RWPE2 (cell line): ENCODE measurements at regions not wholly inside any gene's neighbourhood (a gene's known extent, or its start where the extent isn't known, plus 50 kb on each side); places are given as distances from the start of the nearest gene placed in this dataset.

Source experiments
- ATAC-seq: fragments of 200-7000 bp; cut with Tn5 transposase; 3 replicates; pipeline ENCODE4 v1.9.1; 2021; ENCODE audit warnings: low read depth
- DNase-seq: peaks from one replicate; pipeline ENCODE4 v3.0.0-alpha.2; 2020; ENCODE audit warnings: low spot score
- H3K27ac ChIP-seq: fragments of 450-650 bp; 2 replicates; pipeline ENCODE4 v1.5.1; 2017; ENCODE audit warnings: mild to moderate bottlenecking; ENCODE audit not compliant: poor library complexity, severe bottlenecking
- H3K27me3 ChIP-seq: fragments of 250-450 bp; sonication (Bioruptor Pico); 2 replicates; pipeline ENCODE4 v1.5.1; 2021; ENCODE audit warnings: mild to moderate bottlenecking, moderate library complexity; ENCODE audit not compliant: insufficient read depth, poor library complexity, severe bottlenecking
- H3K36me3 ChIP-seq: fragments of 250-450 bp; sonication (Bioruptor Pico); 2 replicates; pipeline ENCODE4 v1.5.1; 2020; ENCODE audit warnings: low read depth, mild to moderate bottlenecking, moderate library complexity
- H3K4me1 ChIP-seq: fragments of 250-450 bp; sonication (Bioruptor Pico); 2 replicates; pipeline ENCODE4 v1.5.1; 2021; ENCODE audit warnings: mild to moderate bottlenecking, moderate library complexity; ENCODE audit not compliant: insufficient read depth, poor library complexity, severe bottlenecking
- H3K4me3 ChIP-seq: fragments of 250-450 bp; sonication (Bioruptor Pico); 2 replicates; pipeline ENCODE4 v1.5.1; 2021; ENCODE audit warnings: mild to moderate bottlenecking, moderate library complexity; ENCODE audit not compliant: severe bottlenecking
- H3K9me3 ChIP-seq: fragments of 250-450 bp; sonication (Bioruptor Pico); 2 replicates; pipeline ENCODE4 v1.5.1; 2021; ENCODE audit warnings: mild to moderate bottlenecking, moderate library complexity; ENCODE audit not compliant: severe bottlenecking
- TF ChIP-seq, protein P1 (sequence below): fragments of 450-650 bp; IDR thresholded peaks from one replicate; pipeline ENCODE4 v1.5.1; 2017; ENCODE audit warnings: mild to moderate bottlenecking, moderate library complexity; ENCODE audit not compliant: poor library complexity, severe bottlenecking

DNA sequence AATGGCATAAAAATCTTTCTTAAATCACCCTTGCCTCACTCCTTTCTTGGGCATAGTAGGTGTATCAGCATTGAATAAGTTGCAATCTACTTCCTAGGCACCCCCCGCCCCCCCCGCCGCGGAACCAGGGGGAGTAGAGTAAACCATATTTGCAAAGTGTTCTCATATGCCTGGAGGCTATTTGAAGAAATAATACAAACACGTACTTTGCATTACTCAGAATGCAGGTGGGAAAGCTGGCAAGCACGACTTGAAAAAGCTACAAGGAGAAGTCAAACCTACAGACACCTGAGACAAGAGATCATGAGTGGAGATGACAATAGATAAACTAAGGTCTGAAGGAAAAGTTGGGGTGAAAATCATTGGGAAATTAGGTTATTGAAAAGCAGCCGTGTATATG lies 65.6 kb downstream of the POM121L12 start:
- TF ChIP-seq, protein P1, sequence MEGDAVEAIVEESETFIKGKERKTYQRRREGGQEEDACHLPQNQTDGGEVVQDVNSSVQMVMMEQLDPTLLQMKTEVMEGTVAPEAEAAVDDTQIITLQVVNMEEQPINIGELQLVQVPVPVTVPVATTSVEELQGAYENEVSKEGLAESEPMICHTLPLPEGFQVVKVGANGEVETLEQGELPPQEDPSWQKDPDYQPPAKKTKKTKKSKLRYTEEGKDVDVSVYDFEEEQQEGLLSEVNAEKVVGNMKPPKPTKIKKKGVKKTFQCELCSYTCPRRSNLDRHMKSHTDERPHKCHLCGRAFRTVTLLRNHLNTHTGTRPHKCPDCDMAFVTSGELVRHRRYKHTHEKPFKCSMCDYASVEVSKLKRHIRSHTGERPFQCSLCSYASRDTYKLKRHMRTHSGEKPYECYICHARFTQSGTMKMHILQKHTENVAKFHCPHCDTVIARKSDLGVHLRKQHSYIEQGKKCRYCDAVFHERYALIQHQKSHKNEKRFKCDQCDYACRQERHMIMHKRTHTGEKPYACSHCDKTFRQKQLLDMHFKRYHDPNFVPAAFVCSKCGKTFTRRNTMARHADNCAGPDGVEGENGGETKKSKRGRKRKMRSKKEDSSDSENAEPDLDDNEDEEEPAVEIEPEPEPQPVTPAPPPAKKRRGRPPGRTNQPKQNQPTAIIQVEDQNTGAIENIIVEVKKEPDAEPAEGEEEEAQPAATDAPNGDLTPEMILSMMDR, result no peak
- H3K9me3 ChIP-seq, result no peaks in the 10 kb centered on the region
- H3K27ac ChIP-seq, result no peak overlapping the region
- no peaks in the 10 kb centered on the region for H3K4me1 ChIP-seq
- peaks cover 3% of the 10 kb centered on the region for H3K27me3 ChIP-seq
- no peaks in the 10 kb centered on the region for H3K36me3 ChIP-seq
- DNase-seq (no peak), ATAC-seq (0 out of 3 replicates have a peak, but pooled peaks have one; percentile 40)
- H3K4me3 ChIP-seq, result no peak overlapping the region

DNA sequence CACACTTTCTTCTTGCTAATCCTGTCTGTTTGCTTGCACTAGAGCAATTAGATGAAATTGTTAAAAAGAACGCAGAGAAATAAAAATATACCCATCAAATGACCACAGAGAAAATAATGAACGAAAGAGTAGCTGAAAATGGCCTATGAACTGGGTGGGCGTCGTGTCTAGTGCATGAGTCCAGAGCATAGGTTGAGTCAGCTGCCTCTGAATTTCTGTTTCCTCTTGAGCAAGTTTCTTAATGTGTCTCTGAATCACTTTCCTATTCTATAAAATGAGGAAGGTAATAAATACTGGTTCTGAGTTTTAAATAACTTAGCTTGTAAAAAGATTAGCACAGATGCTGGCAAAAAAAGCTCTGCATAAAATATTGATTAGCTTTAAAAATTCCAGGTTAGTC lies 75.0 kb downstream of the POM121L12 start:
- H3K9me3 ChIP-seq, result no peaks in the 10 kb centered on the region
- TF ChIP-seq, protein P1, result no peak
- no peak for DNase-seq
- no peaks in the 10 kb centered on the region for H3K27me3 ChIP-seq
- no peak overlapping the region for H3K27ac ChIP-seq
- no peak overlapping the region for H3K4me3 ChIP-seq
- no peaks in the 10 kb centered on the region for H3K36me3 ChIP-seq
- H3K4me1 ChIP-seq, result no peaks in the 10 kb centered on the region
- no peak for ATAC-seq

- no peaks in the 10 kb centered on the region for H3K36me3 ChIP-seq
- DNase-seq (no peak), ATAC-seq (no peak)
- H3K27ac ChIP-seq, result no peak overlapping the region
- H3K4me3 ChIP-seq, result no peak overlapping the region
- H3K9me3 ChIP-seq, result no peaks in the 10 kb centered on the region
- no peaks in the 10 kb centered on the region for H3K27me3 ChIP-seq
- TF ChIP-seq, protein P1, result no peak
- H3K4me1 ChIP-seq, result no peaks in the 10 kb centered on the region
Measured at GRCh38 chr7:53111031-53111430, 75.6 kb downstream of the POM121L12 start.

DNA sequence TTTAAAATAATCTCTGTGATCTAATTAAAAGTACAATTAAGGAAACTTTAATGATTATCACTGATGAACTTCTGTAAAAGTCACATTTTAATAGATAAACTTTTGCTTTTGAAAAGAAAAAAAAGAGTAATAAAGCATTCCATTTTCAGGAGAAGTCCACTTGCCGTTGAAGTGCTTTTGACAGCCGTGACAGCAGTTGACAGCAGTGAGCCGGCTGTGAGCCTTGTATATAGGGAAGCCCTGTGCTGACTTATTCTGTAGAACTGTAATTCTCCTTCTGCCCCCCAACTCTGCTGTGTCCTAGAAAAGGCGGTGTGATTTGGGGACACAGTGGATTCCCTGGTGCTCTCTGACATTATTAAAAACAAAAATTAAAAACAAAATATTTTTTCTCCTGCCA lies 78.0 kb downstream of the POM121L12 start:
- H3K4me1 ChIP-seq, result no peaks in the 10 kb centered on the region
- H3K9me3 ChIP-seq, result no peaks in the 10 kb centered on the region
- ATAC-seq (no peak), DNase-seq (no peak)
- TF ChIP-seq, protein P1, result no peak
- no peak overlapping the region for H3K4me3 ChIP-seq
- H3K36me3 ChIP-seq, result no peaks in the 10 kb centered on the region
- no peaks in the 10 kb centered on the region for H3K27me3 ChIP-seq
- H3K27ac ChIP-seq, result no peak overlapping the region

- TF ChIP-seq, protein P1, result no peak
- no peaks in the 10 kb centered on the region for H3K27me3 ChIP-seq
- H3K9me3 ChIP-seq, result no peaks in the 10 kb centered on the region
- no peaks in the 10 kb centered on the region for H3K36me3 ChIP-seq
- no peaks in the 10 kb centered on the region for H3K4me1 ChIP-seq
- DNase-seq (no peak), ATAC-seq (no peak)
- no peak overlapping the region for H3K27ac ChIP-seq
- H3K4me3 ChIP-seq, result no peak overlapping the region
Measured at GRCh38 chr7:53119514-53119941, 84.1 kb downstream of the POM121L12 start.
